H9 (cell line): ENCODE measurements at regions not wholly inside any gene's neighbourhood (a gene's known extent, or its start where the extent isn't known, plus 50 kb on each side); places are given as distances from the start of the nearest gene placed in this dataset.

Source experiments
- DNase-seq: peaks from one replicate; pipeline ENCODE4 v3.0.0-alpha.2; 2017
- H2AFZ ChIP-seq: one replicate; pipeline ENCODE4 v1.6.1; 2013; ENCODE audit warnings: mild to moderate bottlenecking, low read length, control low read depth, moderate library complexity
- H2AK5ac ChIP-seq: 2 replicates; pipeline ENCODE4 v1.6.1; 2013; ENCODE audit warnings: low read length, control low read depth, mixed read lengths; ENCODE audit not compliant: insufficient read length
- H2BK120ac ChIP-seq: one replicate; pipeline ENCODE4 v1.6.1; 2013; ENCODE audit warnings: low read depth, mild to moderate bottlenecking, low read length, control low read depth, inconsistent platforms; ENCODE audit not compliant: poor library complexity, severe bottlenecking
- H2BK12ac ChIP-seq: 2 replicates; pipeline ENCODE4 v1.6.1; 2013; ENCODE audit warnings: low read length, control low read depth, mixed read lengths, low read depth; ENCODE audit not compliant: insufficient read length
- H2BK15ac ChIP-seq: 2 replicates; pipeline ENCODE4 v1.6.1; 2013; ENCODE audit warnings: low read depth, low read length, control low read depth
- H2BK20ac ChIP-seq: one replicate; pipeline ENCODE4 v1.6.1; 2013; ENCODE audit warnings: low read depth, mild to moderate bottlenecking, low read length, control low read depth, inconsistent platforms; ENCODE audit not compliant: poor library complexity, severe bottlenecking
- H2BK5ac ChIP-seq: 2 replicates; pipeline ENCODE4 v1.6.1; 2013; ENCODE audit warnings: low read length, control low read depth, mixed read lengths; ENCODE audit not compliant: insufficient read length
- H3K14ac ChIP-seq: 2 replicates; pipeline ENCODE4 v1.6.1; 2013; ENCODE audit warnings: low read length, control low read depth; ENCODE audit not compliant: insufficient read depth
- H3K18ac ChIP-seq: 2 replicates; pipeline ENCODE4 v1.6.1; 2013; ENCODE audit warnings: low read depth, mild to moderate bottlenecking, mixed read lengths, low read length, control low read depth; ENCODE audit not compliant: insufficient read length
- H3K23ac ChIP-seq: 2 replicates; pipeline ENCODE4 v1.6.1; 2013; ENCODE audit warnings: low read length, control low read depth, mixed read lengths, low read depth; ENCODE audit not compliant: insufficient read length
- H3K23me2 ChIP-seq: 2 replicates; pipeline ENCODE4 v1.6.1; 2013; ENCODE audit warnings: low read depth, mild to moderate bottlenecking, mixed read lengths, low read length, control low read depth; ENCODE audit not compliant: insufficient read length, poor library complexity, severe bottlenecking
- H3K27ac ChIP-seq: 2 replicates; pipeline ENCODE4 v1.5.1; 2013; ENCODE audit warnings: low read length, control low read depth, mixed read lengths, low read depth; ENCODE audit not compliant: insufficient read length
- H3K27me3 ChIP-seq: 2 replicates; pipeline ENCODE4 v1.6.1; 2013; ENCODE audit warnings: low read length, control low read depth, inconsistent platforms; ENCODE audit not compliant: insufficient read depth
- H3K4ac ChIP-seq: 2 replicates; pipeline ENCODE4 v1.6.1; 2013; ENCODE audit warnings: low read depth, mild to moderate bottlenecking, control low read depth, inconsistent platforms, low read length, moderate library complexity
- H3K4me1 ChIP-seq: 2 replicates; pipeline ENCODE4 v1.6.1; 2013; ENCODE audit warnings: low read length, control low read depth, inconsistent platforms; ENCODE audit not compliant: insufficient read depth
- H3K4me2 ChIP-seq: 2 replicates; pipeline ENCODE4 v1.6.1; 2013; ENCODE audit warnings: low read length, control low read depth, mixed read lengths; ENCODE audit not compliant: insufficient read length, insufficient read depth
- H3K56ac ChIP-seq: 2 replicates; pipeline ENCODE4 v1.6.1; 2013; ENCODE audit warnings: low read depth, mild to moderate bottlenecking, mixed read lengths, low read length, control low read depth; ENCODE audit not compliant: insufficient read length
- H3K79me1 ChIP-seq: 2 replicates; pipeline ENCODE4 v1.6.1; 2013; ENCODE audit warnings: low read depth, mild to moderate bottlenecking, moderate library complexity, low read length, control low read depth, inconsistent platforms; ENCODE audit not compliant: insufficient read depth, poor library complexity, severe bottlenecking
- H3K79me2 ChIP-seq: 2 replicates; pipeline ENCODE4 v1.6.1; 2013; ENCODE audit warnings: low read length, control low read depth, inconsistent platforms; ENCODE audit not compliant: insufficient read depth
- H3K9ac ChIP-seq: 2 replicates; pipeline ENCODE4 v1.6.1; 2013; ENCODE audit warnings: low read length, control low read depth, mixed read lengths; ENCODE audit not compliant: insufficient read length; ENCODE audit errors: extremely low read depth
- H3K9me3 ChIP-seq: one replicate; pipeline ENCODE4 v1.6.1; 2013; ENCODE audit warnings: low read depth, low read length, inconsistent platforms; ENCODE audit not compliant: control insufficient read depth
- H3T11ph ChIP-seq: one replicate; pipeline ENCODE4 v1.6.1; 2013; ENCODE audit warnings: mild to moderate bottlenecking, low read length, control low read depth, inconsistent platforms
- H4K20me1 ChIP-seq: one replicate; pipeline ENCODE4 v1.6.1; 2013; ENCODE audit not compliant: control insufficient read depth, insufficient read length, insufficient read depth
- H4K5ac ChIP-seq: 2 replicates; pipeline ENCODE4 v1.6.1; 2013; ENCODE audit warnings: low read depth, mild to moderate bottlenecking, mixed read lengths, low read length, control low read depth; ENCODE audit not compliant: insufficient read length
- H4K8ac ChIP-seq: replicated peaks from 2 replicates; pipeline ENCODE4 v1.6.1; 2013; ENCODE audit warnings: low read length, control low read depth, mixed read lengths, low read depth; ENCODE audit not compliant: insufficient read length
- H4K91ac ChIP-seq: 2 replicates; pipeline ENCODE4 v1.6.1; 2013; ENCODE audit warnings: low read depth, mild to moderate bottlenecking, moderate library complexity, mixed read lengths, low read length, control low read depth; ENCODE audit not compliant: insufficient read length
- H3K27ac Mint-ChIP-seq, 3 experiments: 2 replicates in 2 of 3; 3 replicates in 1 of 3; pipeline ENCODE4 v1.8.0; 2020 to 2021; ENCODE audit warnings: mixed read lengths in 3 of 3, mild to moderate bottlenecking in 1 of 3, moderate library complexity in 1 of 3
- H3K27me3 Mint-ChIP-seq: 2 replicates; pipeline ENCODE4 v1.8.0; 2021; ENCODE audit warnings: low read depth, mild to moderate bottlenecking, moderate library complexity, mixed read lengths
- H3K36me3 Mint-ChIP-seq, 3 experiments: 2 replicates in 2 of 3; 3 replicates in 1 of 3; pipeline ENCODE4 v1.8.0; 2020 to 2021; ENCODE audit warnings: low read depth in 3 of 3, mixed read lengths in 3 of 3; ENCODE audit not compliant: insufficient read depth in 1 of 3
- H3K4me1 Mint-ChIP-seq, 2 experiments: 2 replicates each; pipeline ENCODE4 v1.8.0; 2020; ENCODE audit warnings: mixed read lengths in 2 of 2
- H3K4me3 Mint-ChIP-seq, 2 experiments: 2 replicates in 1 of 2; 3 replicates in 1 of 2; pipeline ENCODE4 v1.8.0; 2020 to 2021; ENCODE audit warnings: mild to moderate bottlenecking in 2 of 2, mixed read lengths in 2 of 2, moderate library complexity in 1 of 2
- H3K9me3 Mint-ChIP-seq, 2 experiments: 2 replicates in 1 of 2; 3 replicates in 1 of 2; pipeline ENCODE4 v1.8.0; 2020; ENCODE audit warnings: mild to moderate bottlenecking in 2 of 2, mixed read lengths in 2 of 2, moderate library complexity in 1 of 2
- CTCF ChIP-seq: fragments of 200-600 bp; sonication (generic); conservative IDR thresholded peaks from 3 replicates; pipeline ENCODE4 v1.8.0; 2021; ENCODE audit warnings: antibody characterized with exemption, mild to moderate bottlenecking
- WGBS: extraction: QIAGEN DNeasy Blood & Tissue Kit; methylation state at CpG from one replicate; pipeline ENCODE4 v1.1.7; 2013; ENCODE audit warnings: missing lambda C conversion rate, low lambda C conversion rate, mixed read lengths; ENCODE audit not compliant: insufficient read length; ENCODE audit errors: extremely low coverage; 5-methylcytosine and 5-hydroxymethylcytosine counted together

- no peak overlapping the region for H2AK5ac ChIP-seq
- H3K27me3 ChIP-seq, result no peaks in the 10 kb centered on the region
- H2BK20ac ChIP-seq, result no peak overlapping the region
- no peak overlapping the region for H4K91ac ChIP-seq
- no peak overlapping the region for H2BK12ac ChIP-seq
- Mint-ChIP-seq H3K27ac (no peak overlapping the region), H3K4me1 (no peaks in the 10 kb centered on the region), H3K4me3 (no peak overlapping the region), H3K36me3 (no peaks in the 10 kb centered on the region; a peak in 1 of 7 replicates), H3K27me3 (no peaks in the 10 kb centered on the region), H3K9me3 (peaks cover 7 to 10% of the 10 kb centered on the region in 2 experiments; a peak in 4 of 5 replicates)
- no peak overlapping the region for H4K8ac ChIP-seq
- no peak overlapping the region for H2BK120ac ChIP-seq
- no peaks in the 10 kb centered on the region for H3K23me2 ChIP-seq
- no peak for DNase-seq
- H3K4ac ChIP-seq, result no peak overlapping the region
- H3T11ph ChIP-seq, result no peak overlapping the region
- no peaks in the 10 kb centered on the region for H3K79me2 ChIP-seq
- H2AFZ ChIP-seq, result no peak overlapping the region
- no peak overlapping the region for H3K56ac ChIP-seq
- no peak overlapping the region for H3K23ac ChIP-seq
- no peak overlapping the region for H3K14ac ChIP-seq
- H3K4me2 ChIP-seq, result no peak overlapping the region
- H3K27ac ChIP-seq, result no peak overlapping the region
- WGBS, result no CpG with 5 or more reads among the region's 3 CpGs
- no peak overlapping the region for H4K5ac ChIP-seq
- H3K9me3 ChIP-seq, result no peaks in the 10 kb centered on the region
- no peak overlapping the region for H2BK5ac ChIP-seq
- no peak overlapping the region for H3K18ac ChIP-seq
- H3K9ac ChIP-seq, result no peak overlapping the region
- H3K4me1 ChIP-seq, result no peaks in the 10 kb centered on the region
- H4K20me1 ChIP-seq, result no peaks in the 10 kb centered on the region
- no peak for TF ChIP-seq CTCF
- no peaks in the 10 kb centered on the region for H3K79me1 ChIP-seq
- no peak overlapping the region for H2BK15ac ChIP-seq
Measured at GRCh38 chr4:92136434-92136833, 167.3 kb upstream of the GRID2 start.
